Limb (tissue), 2 donors: ENCODE measurements at regions not wholly inside any gene's neighbourhood (a gene's known extent, or its start where the extent isn't known, plus 50 kb on each side); places are given as distances from the start of the nearest gene placed in this dataset.
"Not testable (repeated sequence)": the region's sequence is repeated elsewhere in the genome, so short reads cannot be mapped to it uniquely, and the experiment has no call there.

Experiments
- DNase-seq, 2 donors: peaks; one replicate each; pipeline ENCODE4 v3.0.0-alpha.2; 2016; ENCODE audit errors: extremely low spot score in 2 of 2

GRCh38 chr7:133132906-133133305 lies 51.0 kb upstream of the CHCHD3 start:
- no peak for DNase-seq

- DNase-seq: no peak
Observed at GRCh38 chr7:133134810-133135209, 52.9 kb upstream of the CHCHD3 start.

- DNase-seq: no peak
Observed at GRCh38 chr7:133135451-133135850, 53.6 kb upstream of the CHCHD3 start.

- peak; percentile 5 to 49 for DNase-seq
Observed at GRCh38 chr7:133139350-133139749, 57.5 kb upstream of the CHCHD3 start.

- no peak for DNase-seq
Observed at GRCh38 chr7:133139801-133140200, 57.9 kb upstream of the CHCHD3 start.

- DNase-seq: no peak
Observed at GRCh38 chr7:133140994-133141595, 59.2 kb upstream of the CHCHD3 start.

GRCh38 chr7:133150760-133151159 lies 68.9 kb upstream of the CHCHD3 start:
- DNase-seq: no peak

- DNase-seq: no peak
Observed at GRCh38 chr7:133152875-133153274, 71.0 kb upstream of the CHCHD3 start.

GRCh38 chr7:133155146-133155545 lies 73.3 kb upstream of the CHCHD3 start:
- DNase-seq: no peak

- no peak for DNase-seq
Observed at GRCh38 chr7:133155642-133156041, 73.8 kb upstream of the CHCHD3 start.

- no peak for DNase-seq
Observed at GRCh38 chr7:133157045-133157444, 75.2 kb upstream of the CHCHD3 start.

GRCh38 chr7:133164498-133164897 lies 82.6 kb upstream of the CHCHD3 start:
- DNase-seq: no peak

- no peak for DNase-seq
Observed at GRCh38 chr7:133165001-133165400, 83.1 kb upstream of the CHCHD3 start.

GRCh38 chr7:133165529-133165928 lies 83.6 kb upstream of the CHCHD3 start:
- no peak for DNase-seq

- no peak for DNase-seq
Observed at GRCh38 chr7:133167300-133167699, 85.4 kb upstream of the CHCHD3 start.

- not testable (repeated sequence) for DNase-seq
Observed at GRCh38 chr7:133169167-133169822, 83.6 kb upstream of the EXOC4 start.

GRCh38 chr7:133177476-133177875 lies 75.4 kb upstream of the EXOC4 start:
- DNase-seq: not testable (repeated sequence)

- no peak for DNase-seq
Observed at GRCh38 chr7:133180717-133181116, 72.2 kb upstream of the EXOC4 start.

- DNase-seq: no peak
Observed at GRCh38 chr7:133183042-133183794, 69.7 kb upstream of the EXOC4 start.

GRCh38 chr7:133183969-133184368 lies 68.9 kb upstream of the EXOC4 start:
- no peak for DNase-seq

- DNase-seq: no peak
Observed at GRCh38 chr7:133185512-133185911, 67.4 kb upstream of the EXOC4 start.

- no peak for DNase-seq
Observed at GRCh38 chr7:133186060-133186459, 66.8 kb upstream of the EXOC4 start.

GRCh38 chr7:133190172-133190528 lies 62.7 kb upstream of the EXOC4 start:
- no peak for DNase-seq
